HG03045 (cell line): ENCODE measurements at regions not wholly inside any gene's neighbourhood (a gene's known extent, or its start where the extent isn't known, plus 50 kb on each side); places are given as distances from the start of the nearest gene placed in this dataset.

Experiments
- ATAC-seq: cut with Tn5 transposase; IDR thresholded peaks from one replicate; pipeline ENCODE4 v1.9.1; 2021; ENCODE audit warnings: mild to moderate bottlenecking, moderate library complexity; ENCODE audit not compliant: unreplicated experiment

GRCh38 chr14:61110316-61111082 lies 129.5 kb downstream of the SLC38A6 start:
- no peak for ATAC-seq

- no peak for ATAC-seq
Observed at GRCh38 chr14:61109288-61109687, 128.2 kb downstream of the SLC38A6 start.

- no peak for ATAC-seq
Observed at GRCh38 chr14:61108496-61109141, 127.6 kb downstream of the SLC38A6 start.

- no peak for ATAC-seq
Observed at GRCh38 chr14:61107869-61108493, 126.9 kb downstream of the SLC38A6 start.

GRCh38 chr14:61106959-61107641 lies 126.1 kb downstream of the SLC38A6 start:
- no peak for ATAC-seq

- ATAC-seq = no peak
Observed at GRCh38 chr14:61106271-61106958, 125.4 kb downstream of the SLC38A6 start.

- no peak for ATAC-seq
Observed at GRCh38 chr14:61104358-61104757, 123.3 kb downstream of the SLC38A6 start.

- peak; percentile 75 for ATAC-seq
Observed at GRCh38 chr14:61103541-61104339, 122.7 kb downstream of the SLC38A6 start.

GRCh38 chr14:61102549-61103466 lies 121.8 kb downstream of the SLC38A6 start:
- ATAC-seq = no peak
